LNCAP (cell line): ENCODE measurements at regions not wholly inside any gene's neighbourhood (a gene's known extent, or its start where the extent isn't known, plus 50 kb on each side); places are given as distances from the start of the nearest gene placed in this dataset.

Experiments used
- TF ChIP-seq, protein P1 (sequence below): fragments of 450-650 bp; IDR thresholded peaks from 2 replicates; pipeline ENCODE4 v1.5.1; 2017; ENCODE audit warnings: mild to moderate bottlenecking

DNA sequence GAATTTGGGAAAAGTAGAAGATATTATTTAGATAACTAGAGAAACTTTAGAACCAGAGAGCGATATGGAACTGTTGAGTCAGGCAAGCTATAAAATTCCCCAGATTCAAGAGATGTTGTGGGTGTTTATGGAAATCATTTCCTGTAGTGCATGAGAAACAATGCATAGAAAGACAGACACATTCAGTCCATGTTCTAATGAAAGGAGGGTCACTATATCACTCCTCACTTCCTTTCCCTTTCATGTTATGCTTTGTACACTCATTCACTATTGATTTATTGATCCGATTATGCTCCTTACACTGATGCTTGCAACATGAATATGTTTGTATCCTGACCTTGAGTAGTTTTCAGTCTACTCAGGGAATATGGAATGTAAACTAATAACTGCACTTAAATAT lies 1459.9 kb upstream of the ALCAM start:
- TF ChIP-seq, protein P1, sequence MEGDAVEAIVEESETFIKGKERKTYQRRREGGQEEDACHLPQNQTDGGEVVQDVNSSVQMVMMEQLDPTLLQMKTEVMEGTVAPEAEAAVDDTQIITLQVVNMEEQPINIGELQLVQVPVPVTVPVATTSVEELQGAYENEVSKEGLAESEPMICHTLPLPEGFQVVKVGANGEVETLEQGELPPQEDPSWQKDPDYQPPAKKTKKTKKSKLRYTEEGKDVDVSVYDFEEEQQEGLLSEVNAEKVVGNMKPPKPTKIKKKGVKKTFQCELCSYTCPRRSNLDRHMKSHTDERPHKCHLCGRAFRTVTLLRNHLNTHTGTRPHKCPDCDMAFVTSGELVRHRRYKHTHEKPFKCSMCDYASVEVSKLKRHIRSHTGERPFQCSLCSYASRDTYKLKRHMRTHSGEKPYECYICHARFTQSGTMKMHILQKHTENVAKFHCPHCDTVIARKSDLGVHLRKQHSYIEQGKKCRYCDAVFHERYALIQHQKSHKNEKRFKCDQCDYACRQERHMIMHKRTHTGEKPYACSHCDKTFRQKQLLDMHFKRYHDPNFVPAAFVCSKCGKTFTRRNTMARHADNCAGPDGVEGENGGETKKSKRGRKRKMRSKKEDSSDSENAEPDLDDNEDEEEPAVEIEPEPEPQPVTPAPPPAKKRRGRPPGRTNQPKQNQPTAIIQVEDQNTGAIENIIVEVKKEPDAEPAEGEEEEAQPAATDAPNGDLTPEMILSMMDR, result no peak

DNA sequence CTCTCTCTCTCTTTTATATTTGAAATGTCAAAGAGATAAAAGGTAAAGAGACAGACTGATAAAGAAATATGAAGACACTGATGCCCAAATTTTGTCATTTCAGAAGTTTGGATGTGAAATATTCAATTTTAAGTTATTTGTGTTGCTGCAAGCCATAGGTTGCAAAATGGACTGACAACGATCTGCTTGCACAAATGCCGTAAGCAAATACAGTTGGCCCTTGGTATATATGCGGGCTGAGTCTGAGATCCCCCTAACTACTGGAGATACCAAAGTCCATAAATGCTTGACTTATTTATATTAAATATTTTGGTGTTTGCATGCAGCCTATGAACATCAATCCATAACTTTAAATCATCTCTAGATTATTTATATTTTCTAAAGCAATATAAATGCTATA lies 1459.1 kb upstream of the ALCAM start:
- TF ChIP-seq, protein P1, result no peak

DNA sequence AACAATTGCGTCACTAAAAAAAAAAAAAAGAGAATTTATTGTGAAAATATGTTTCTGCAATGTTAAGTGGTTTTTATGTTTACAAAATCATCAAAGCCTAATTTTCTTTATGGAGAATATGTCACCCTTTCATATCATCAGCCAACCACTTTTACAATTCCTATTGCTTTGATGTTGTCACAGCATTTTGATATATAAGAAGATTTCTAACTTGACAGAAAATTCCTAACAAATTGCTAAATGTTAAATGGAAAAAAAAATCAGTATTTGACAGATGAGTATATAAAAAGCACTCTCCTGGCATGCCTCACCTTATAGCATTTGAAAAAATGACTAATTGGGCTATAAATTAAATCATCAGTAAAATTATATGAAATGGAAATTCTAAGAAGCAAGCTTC lies 1457.3 kb upstream of the ALCAM start:
- TF ChIP-seq, protein P1, result no peak

DNA sequence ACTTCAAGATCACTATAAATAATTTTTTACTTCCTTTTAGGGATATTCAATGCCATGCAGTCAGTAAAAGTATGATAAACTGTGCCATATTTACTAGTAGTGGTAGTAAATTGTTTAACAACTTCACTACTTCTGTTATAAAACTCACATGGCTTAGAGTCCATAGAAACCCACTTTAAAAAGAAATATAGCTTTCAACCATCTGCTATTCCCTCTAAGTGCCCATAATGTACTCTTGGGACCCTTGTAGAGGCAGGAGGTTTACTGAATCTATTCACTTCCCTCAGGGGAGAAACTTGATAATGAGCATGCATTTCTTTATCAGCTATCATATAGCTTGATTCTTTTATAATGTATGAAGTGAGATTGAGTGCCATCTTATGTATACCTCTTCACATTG lies 1448.4 kb upstream of the ALCAM start:
- TF ChIP-seq, protein P1, result no peak

DNA sequence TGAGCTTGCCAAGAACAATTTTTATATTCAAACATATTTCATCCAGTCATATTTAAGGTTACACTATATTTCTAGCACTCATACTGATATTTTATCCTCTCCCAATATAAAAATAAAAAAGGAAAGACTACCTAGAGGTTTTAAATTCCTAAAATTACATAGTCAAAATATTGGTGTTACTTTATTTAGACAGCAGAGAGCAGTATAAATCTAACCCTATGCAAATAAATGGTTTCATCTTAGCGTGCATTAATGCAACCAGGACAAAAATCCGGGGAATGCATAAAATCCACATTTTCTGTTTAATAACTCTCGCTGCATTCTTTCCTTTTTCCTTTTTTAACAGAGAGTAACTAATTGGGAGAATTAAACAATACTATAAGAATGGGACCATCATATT lies 1447.4 kb upstream of the ALCAM start:
- TF ChIP-seq, protein P1, result no peak

DNA sequence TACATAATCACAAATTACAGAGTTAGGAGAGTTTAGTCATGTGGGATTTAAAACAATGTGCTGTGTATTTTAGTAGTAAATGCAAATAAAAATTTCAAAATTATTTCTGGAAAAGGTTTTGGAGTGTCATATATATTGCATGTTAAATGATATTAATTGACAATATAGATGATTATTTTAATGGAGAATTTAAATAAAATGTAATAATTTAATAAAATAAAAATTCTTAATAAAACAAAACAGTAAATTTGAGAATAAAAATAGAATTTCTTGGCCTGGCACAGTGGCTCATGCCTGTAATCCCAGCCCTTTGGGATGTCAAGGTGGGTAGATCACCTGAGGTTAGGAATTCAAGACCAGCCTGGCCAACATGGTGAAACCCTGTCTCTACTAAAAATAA lies 1442.8 kb upstream of the ALCAM start:
- TF ChIP-seq, protein P1, result no peak

DNA sequence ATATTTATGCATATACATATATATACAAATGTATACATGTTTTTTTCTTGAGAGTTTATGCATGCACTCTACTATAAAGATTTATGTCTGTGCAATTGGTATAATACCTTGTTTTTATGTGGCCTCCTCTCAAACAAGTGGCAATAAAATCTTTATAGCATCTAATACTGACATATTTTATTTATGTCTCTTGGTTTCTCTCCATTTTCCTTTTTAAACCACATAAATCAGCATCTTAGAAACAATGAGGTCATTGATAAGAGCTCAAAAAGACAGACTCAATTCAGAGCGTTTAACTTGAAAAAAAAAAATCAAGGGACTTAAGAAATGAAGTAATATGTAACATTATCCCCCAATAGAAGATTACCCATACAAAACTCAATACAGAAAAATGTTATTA lies 1442.2 kb upstream of the ALCAM start:
- TF ChIP-seq, protein P1, result no peak

DNA sequence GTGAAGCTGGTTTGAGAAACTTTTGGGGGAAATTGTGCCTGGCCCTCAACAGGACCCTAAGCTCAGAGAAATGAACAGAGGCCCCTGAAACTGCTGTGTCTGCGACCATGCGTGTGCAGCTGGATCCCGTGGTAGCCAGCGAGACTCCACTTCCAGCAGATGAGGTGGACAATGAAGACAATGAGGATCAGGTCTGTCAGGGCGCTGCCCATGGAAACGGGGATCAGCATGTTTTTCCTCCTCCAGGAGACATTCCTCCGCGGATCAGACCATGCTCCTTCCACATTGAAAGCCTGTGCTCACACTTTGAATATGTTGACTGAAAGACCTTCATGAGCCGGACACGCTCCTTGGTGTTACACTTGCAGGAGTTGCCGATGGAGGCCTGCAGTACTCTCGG lies 1439.8 kb upstream of the ALCAM start:
- TF ChIP-seq, protein P1, result no peak
